K562 (cell line): ENCODE measurements at regions not wholly inside any gene's neighbourhood (a gene's known extent, or its start where the extent isn't known, plus 50 kb on each side); places are given as distances from the start of the nearest gene placed in this dataset.

ENCODE experiments used
- ATAC-seq: fragments of 200-7000 bp; cut with Tn5 transposase; 3 replicates; pipeline ENCODE4 v1.9.1; 2020; ENCODE audit warnings: moderate library complexity
- BruUV-seq: library from RNA; stranded (reverse); fragments of 400-500 nt; replicated peaks from 2 replicates; lab custom pipeline; 2021; lab: Mats Ljungman, UMichigan
- CTCF ChIA-PET: fragments of 300-600 bp; formaldehyde crosslinking; extraction: SDS; loops from one replicate; lab custom pipeline; 2021; ENCODE audit warnings: low intra/inter-chr PET ratio; lab: Yijun Ruan, JAX
- POLR2A ChIA-PET: fragments of 300-600, 350-650 bp; sonication (Branson Sonifier 250); formaldehyde crosslinking; extraction: SDS; loops from one replicate; lab custom pipeline; 2021; ENCODE audit warnings: antibody characterized with exemption, inconsistent platforms; lab: Yijun Ruan, JAX
- DNase-seq, 4 experiments: peaks; one replicate each; pipeline versions ENCODE4 v3.0.0 to v3.0.0-alpha.2; 2011 to 2018; ENCODE audit warnings: low spot score in 3 of 4, mixed read lengths in 3 of 4; ENCODE audit errors: extremely low read depth in 1 of 4
- FAIRE-seq: peaks from 2 replicates; lab custom pipeline; 2011; peaks lifted over from hg19 to GRCh38; lab: Jason Lieb, UNC
- H2AFZ ChIP-seq: 2 replicates; pipeline ENCODE4 v1.6.0; 2011; ENCODE audit warnings: low read depth, low read length, control low read depth, inconsistent platforms
- H3K27ac ChIP-seq: fragments of 200-600 bp; 3 replicates; pipeline ENCODE4 v1.8.0; 2011; ENCODE audit warnings: low read depth, mild to moderate bottlenecking, control low read depth, inconsistent platforms, low read length, moderate library complexity, mixed read lengths; ENCODE audit errors: extremely low read depth
- H3K27me3 ChIP-seq, 2 experiments: fragments of 300-600 bp in 1 of 2; 2 replicates in 1 of 2; 3 replicates in 1 of 2; pipeline versions ENCODE4 v1.6.0 to v1.8.0; 2011; ENCODE audit warnings: inconsistent platforms in 2 of 2, low read length in 2 of 2, mild to moderate bottlenecking in 1 of 2, mixed read lengths in 1 of 2, moderate library complexity in 1 of 2; ENCODE audit not compliant: control insufficient read depth in 2 of 2, insufficient read depth in 2 of 2
- H3K36me3 ChIP-seq: fragments of 300-600 bp; 3 replicates; pipeline ENCODE4 v1.8.0; 2011; ENCODE audit warnings: mild to moderate bottlenecking, low read length, inconsistent platforms; ENCODE audit not compliant: control insufficient read depth, insufficient read depth
- H3K4me1 ChIP-seq, 2 experiments: fragments of 200-600 bp in 1 of 2; replicated peaks in 1 of 2; 2 replicates in 1 of 2; 3 replicates in 1 of 2; pipeline versions ENCODE4 v1.5.1 to v1.8.0; 2011; ENCODE audit warnings: inconsistent platforms in 2 of 2, low read length in 2 of 2, mild to moderate bottlenecking in 1 of 2, mixed read lengths in 1 of 2, moderate library complexity in 1 of 2; ENCODE audit not compliant: control insufficient read depth in 2 of 2, insufficient read depth in 2 of 2
- H3K4me2 ChIP-seq: 2 replicates; pipeline ENCODE4 v1.6.1; 2011; ENCODE audit warnings: low read length, control low read depth, inconsistent platforms, mixed read lengths; ENCODE audit not compliant: insufficient read depth
- H3K4me3 ChIP-seq: fragments of 200-600 bp; sonication (generic), shearing (Covaris generic); 2 replicates; pipeline ENCODE4 v1.5.1; 2016; ENCODE audit warnings: control low read depth, inconsistent platforms
- H3K79me2 ChIP-seq: fragments of 200-600 bp; 3 replicates; pipeline ENCODE4 v1.8.0; 2011; ENCODE audit warnings: low read length, inconsistent platforms; ENCODE audit not compliant: control insufficient read depth, insufficient read depth
- H3K9ac ChIP-seq, 2 experiments: 2 replicates each; pipeline versions ENCODE4 v1.6.0 to v1.6.1; 2011; ENCODE audit warnings: low read depth in 2 of 2, low read length in 2 of 2, control low read depth in 1 of 2, inconsistent platforms in 1 of 2, mild to moderate bottlenecking in 1 of 2, mixed read lengths in 1 of 2; ENCODE audit not compliant: insufficient read depth in 1 of 2
- H3K9me1 ChIP-seq: one replicate; pipeline ENCODE4 v1.6.0; 2011; ENCODE audit warnings: inconsistent platforms, mild to moderate bottlenecking, low read length, moderate library complexity; ENCODE audit not compliant: control insufficient read depth, insufficient read depth
- H3K9me3 ChIP-seq: replicated peaks from 2 replicates; pipeline ENCODE4 v1.5.1; 2011; ENCODE audit warnings: low read depth, low read length, inconsistent platforms; ENCODE audit not compliant: control insufficient read depth, insufficient read depth
- H4K20me1 ChIP-seq: replicated peaks from 2 replicates; pipeline ENCODE4 v1.6.1; 2011; ENCODE audit warnings: low read length, inconsistent platforms, mixed read lengths; ENCODE audit not compliant: control insufficient read depth, insufficient read depth
- AFF1 ChIP-seq, 2 experiments: fragments of 450-650 bp; IDR thresholded peaks; 2 replicates each; pipeline ENCODE4 v1.6.1; 2018; ENCODE audit warnings: mild to moderate bottlenecking in 2 of 2, low read depth in 1 of 2; ENCODE audit not compliant: partially characterized antibody in 2 of 2
- BMI1 ChIP-seq: fragments of 150-350 bp; IDR thresholded peaks from 2 replicates; pipeline ENCODE4 v1.6.1; 2014; ENCODE audit warnings: low read length
- CBFA2T3 ChIP-seq: fragments of 450-650 bp; IDR thresholded peaks from 2 replicates; pipeline ENCODE4 v1.6.1; 2017
- ELK3 ChIP-seq: fragments of 450-650 bp; formaldehyde crosslinking; IDR thresholded peaks from 2 replicates; pipeline ENCODE4 v1.4.0; 2020; ENCODE audit warnings: mild to moderate bottlenecking
- FOXA1 ChIP-seq: fragments of 450-650 bp; IDR thresholded peaks from 2 replicates; pipeline ENCODE4 v1.6.1; 2016; ENCODE audit warnings: mild to moderate bottlenecking, borderline replicate concordance
- HDAC1 ChIP-seq, 2 experiments: fragments of 450-650 bp; IDR thresholded peaks; 2 replicates each; pipeline ENCODE4 v1.6.1; 2016 to 2017; ENCODE audit warnings: inconsistent platforms in 1 of 2, mild to moderate bottlenecking in 1 of 2, moderate library complexity in 1 of 2
- HMG20A ChIP-seq: fragments of 450-650 bp; formaldehyde crosslinking; conservative IDR thresholded peaks from 2 replicates; pipeline ENCODE4 v1.4.0; 2020; ENCODE audit warnings: mild to moderate bottlenecking, mixed read lengths
- KAT7 ChIP-seq: sonication (generic); formaldehyde crosslinking; IDR thresholded peaks from 2 replicates; pipeline ENCODE4 v1.8.0; 2022; ENCODE audit warnings: missing genetic modification reagents, mild to moderate bottlenecking, borderline replicate concordance
- MEIS2 ChIP-seq: fragments of 450-650 bp; IDR thresholded peaks from 2 replicates; pipeline ENCODE4 v1.6.1; 2014; ENCODE audit warnings: mild to moderate bottlenecking; ENCODE audit not compliant: partially characterized antibody
- MTA1 ChIP-seq: fragments of 450-650 bp; IDR thresholded peaks from 2 replicates; pipeline ENCODE4 v1.6.1; 2017; ENCODE audit warnings: borderline replicate concordance
- PCBP1 ChIP-seq: fragments of 200-400 bp; formaldehyde crosslinking; IDR thresholded peaks from 2 replicates; pipeline ENCODE4 v1.6.1; 2018; ENCODE audit warnings: mild to moderate bottlenecking, low read depth, low read length; ENCODE audit not compliant: poor library complexity, severe bottlenecking
- RBM14 ChIP-seq: fragments of 200-400 bp; formaldehyde crosslinking; IDR thresholded peaks from 2 replicates; pipeline ENCODE4 v1.6.1; 2018; ENCODE audit warnings: low read depth, mild to moderate bottlenecking, low read length, moderate library complexity, borderline replicate concordance; ENCODE audit not compliant: insufficient read depth
- ZBTB17 ChIP-seq: fragments of 450-650 bp; formaldehyde crosslinking; IDR thresholded peaks from 2 replicates; pipeline ENCODE4 v1.4.0; 2020; ENCODE audit warnings: mild to moderate bottlenecking
- WGBS: fragments of 100-300 bp; shearing (Covaris generic); methylation state at CpG from one replicate; pipeline ENCODE4 v1.1.6; 2016; ENCODE audit warnings: low coverage, mixed read lengths; ENCODE audit not compliant: insufficient coverage; ENCODE audit errors: missing lambda C conversion rate; 5-methylcytosine and 5-hydroxymethylcytosine counted together
- in situ Hi-C: fragments of 300-500 bp; cut with MboI; formaldehyde crosslinking; loops from 4 replicates; pipeline ENCODE4 v1.15.0; 2018; ENCODE audit warnings: inconsistent platforms, mixed read lengths
- intact Hi-C: fragments of 100-400 bp; cut with micrococcal nuclease; formaldehyde crosslinking; loops from 2 replicates; pipeline ENCODE4 v1.14.2; 2022
- TF ChIP-seq, protein P1 (sequence below): fragments of 450-650 bp; formaldehyde crosslinking; IDR thresholded peaks from 2 replicates; pipeline ENCODE4 v1.4.0; 2020; ENCODE audit warnings: mild to moderate bottlenecking, moderate library complexity

DNA sequence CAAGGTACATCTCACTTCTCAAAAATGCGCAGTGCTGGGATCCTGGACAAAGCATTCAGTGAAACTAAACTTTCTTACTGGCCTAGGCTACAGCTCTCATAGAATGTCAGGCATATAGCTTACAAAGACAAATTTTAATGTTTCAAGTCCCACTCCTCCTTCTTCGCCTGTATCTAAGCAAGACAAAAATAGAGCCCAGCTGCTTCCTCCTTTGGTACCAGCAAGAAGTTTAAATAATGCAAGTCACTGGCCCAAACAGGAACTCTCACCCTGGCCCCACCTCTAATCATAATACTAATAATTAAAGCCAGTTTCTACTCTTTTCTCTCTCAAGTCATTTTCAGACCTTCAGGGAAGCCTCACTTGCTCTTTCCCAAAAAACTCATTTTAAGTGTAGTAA lies 1267.9 kb downstream of the MRPL39 start (continued):
- no peak for TF ChIP-seq MEIS2
- TF ChIP-seq KAT7 (CRISPR knock-in tag) = no peak

- no peak overlapping the region for H2AFZ ChIP-seq
- no peaks in the 10 kb centered on the region for H3K36me3 ChIP-seq
- H3K4me1 ChIP-seq = no peaks in the 10 kb centered on the region
- 16% methylated on average over 6 of the region's 6 CpGs for WGBS
- no peaks in the 10 kb centered on the region for H3K9me3 ChIP-seq
- CTCF ChIA-PET = no interaction called here
- no peaks in the 10 kb centered on the region for H3K79me2 ChIP-seq
- H3K4me3 ChIP-seq = no peak overlapping the region
- no peak for ATAC-seq
- H4K20me1 ChIP-seq = no peaks in the 10 kb centered on the region
- H3K9ac ChIP-seq = no peak overlapping the region
- H3K4me2 ChIP-seq = no peak overlapping the region
- H3K27ac ChIP-seq = no peak overlapping the region
- no TSS peak for BruUV-seq
- in situ Hi-C loops (no loop called here), intact Hi-C loops (no loop called here)
- no peak for DNase-seq
- POLR2A ChIA-PET = no interaction called here
- FAIRE-seq = no peak
- H3K9me1 ChIP-seq = no peaks in the 10 kb centered on the region
- no peaks in the 10 kb centered on the region for H3K27me3 ChIP-seq
- TF ChIP-seq MTA1 = no peak
- no peak for TF ChIP-seq HDAC1 (IDR thresholded peaks at IDR 0.05)
- no peak for TF ChIP-seq AFF1 (IDR thresholded peaks at IDR 0.05; ENCODE audit: low read depth in 1 of 2, partially characterized antibody in 2 of 2)
- TF ChIP-seq, protein P1, sequence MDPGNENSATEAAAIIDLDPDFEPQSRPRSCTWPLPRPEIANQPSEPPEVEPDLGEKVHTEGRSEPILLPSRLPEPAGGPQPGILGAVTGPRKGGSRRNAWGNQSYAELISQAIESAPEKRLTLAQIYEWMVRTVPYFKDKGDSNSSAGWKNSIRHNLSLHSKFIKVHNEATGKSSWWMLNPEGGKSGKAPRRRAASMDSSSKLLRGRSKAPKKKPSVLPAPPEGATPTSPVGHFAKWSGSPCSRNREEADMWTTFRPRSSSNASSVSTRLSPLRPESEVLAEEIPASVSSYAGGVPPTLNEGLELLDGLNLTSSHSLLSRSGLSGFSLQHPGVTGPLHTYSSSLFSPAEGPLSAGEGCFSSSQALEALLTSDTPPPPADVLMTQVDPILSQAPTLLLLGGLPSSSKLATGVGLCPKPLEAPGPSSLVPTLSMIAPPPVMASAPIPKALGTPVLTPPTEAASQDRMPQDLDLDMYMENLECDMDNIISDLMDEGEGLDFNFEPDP (CRISPR knock-in tag) = no peak
- TF ChIP-seq ELK3 (CRISPR knock-in tag) = no peak
- no peak for TF ChIP-seq RBM14
- TF ChIP-seq CBFA2T3 = no peak
- TF ChIP-seq PCBP1 = no peak
- no peak for TF ChIP-seq ZBTB17 (CRISPR knock-in tag)
- no peak for TF ChIP-seq FOXA1
- no peak for TF ChIP-seq KAT7 (CRISPR knock-in tag)
- no peak for TF ChIP-seq BMI1
- no peak for TF ChIP-seq HMG20A (CRISPR knock-in tag)
These were observed 1270.8 kb downstream of the MRPL39 start for GRCh38 chr21:24336491-24336890.
